ENCODE measurements at regions not wholly inside any gene's neighbourhood (a gene's known extent, or its start where the extent isn't known, plus 50 kb on each side); places are given as distances from the start of the nearest gene placed in this dataset.

DNA sequence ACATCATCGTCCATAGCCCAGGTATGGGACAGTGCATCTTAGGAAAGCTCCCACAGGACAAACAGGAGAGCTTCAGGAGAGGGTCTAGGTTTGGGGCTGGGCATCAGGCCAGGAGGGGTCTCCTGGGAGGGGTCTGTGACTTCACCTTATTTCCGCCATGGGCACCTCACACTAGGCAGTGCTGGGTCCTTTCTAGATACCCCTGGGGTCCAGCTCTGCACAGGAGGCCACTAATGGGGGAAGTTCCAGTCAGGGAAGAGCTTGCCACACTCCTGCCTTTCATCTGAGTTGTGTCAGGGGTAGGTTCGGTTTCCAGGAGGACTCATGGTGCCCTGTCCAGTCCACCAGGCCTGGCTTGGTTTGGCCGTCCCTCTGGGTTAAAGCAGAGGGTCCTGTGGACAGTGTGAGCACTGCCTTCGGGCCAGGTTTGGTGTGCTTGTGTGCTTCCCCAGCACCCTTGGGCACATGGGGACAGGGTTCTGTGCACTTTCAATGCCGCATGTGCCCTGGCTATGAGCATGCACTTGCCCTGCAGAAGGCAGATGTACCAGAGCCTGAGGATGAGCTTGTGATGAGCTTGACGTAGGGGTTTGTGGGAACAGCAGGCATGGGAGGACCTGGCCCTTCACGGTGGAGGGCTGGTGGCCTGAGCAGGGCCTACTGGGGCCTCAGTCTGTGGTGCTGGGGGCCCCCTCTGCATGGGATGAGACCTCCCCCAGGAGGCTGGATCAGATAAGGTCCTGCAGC is 377.7 kb upstream of the NUPR2 start:
- peaks cover 2% of the 10 kb centered on the region; the same call in 1 of the 2 replicates for H3K27me3 Mint-ChIP-seq (ENCODE audit: low read depth)
- H3K36me3 Mint-ChIP-seq = peaks cover 58% of the 10 kb centered on the region
- POLR2A ChIA-PET = no interaction called here
- no peak overlapping the region for H3K4me3 Mint-ChIP-seq
- ATAC-seq (no peak), DNase-seq (ENCODE audit: low spot score) (no peak)
- TF ChIP-seq, protein P1, sequence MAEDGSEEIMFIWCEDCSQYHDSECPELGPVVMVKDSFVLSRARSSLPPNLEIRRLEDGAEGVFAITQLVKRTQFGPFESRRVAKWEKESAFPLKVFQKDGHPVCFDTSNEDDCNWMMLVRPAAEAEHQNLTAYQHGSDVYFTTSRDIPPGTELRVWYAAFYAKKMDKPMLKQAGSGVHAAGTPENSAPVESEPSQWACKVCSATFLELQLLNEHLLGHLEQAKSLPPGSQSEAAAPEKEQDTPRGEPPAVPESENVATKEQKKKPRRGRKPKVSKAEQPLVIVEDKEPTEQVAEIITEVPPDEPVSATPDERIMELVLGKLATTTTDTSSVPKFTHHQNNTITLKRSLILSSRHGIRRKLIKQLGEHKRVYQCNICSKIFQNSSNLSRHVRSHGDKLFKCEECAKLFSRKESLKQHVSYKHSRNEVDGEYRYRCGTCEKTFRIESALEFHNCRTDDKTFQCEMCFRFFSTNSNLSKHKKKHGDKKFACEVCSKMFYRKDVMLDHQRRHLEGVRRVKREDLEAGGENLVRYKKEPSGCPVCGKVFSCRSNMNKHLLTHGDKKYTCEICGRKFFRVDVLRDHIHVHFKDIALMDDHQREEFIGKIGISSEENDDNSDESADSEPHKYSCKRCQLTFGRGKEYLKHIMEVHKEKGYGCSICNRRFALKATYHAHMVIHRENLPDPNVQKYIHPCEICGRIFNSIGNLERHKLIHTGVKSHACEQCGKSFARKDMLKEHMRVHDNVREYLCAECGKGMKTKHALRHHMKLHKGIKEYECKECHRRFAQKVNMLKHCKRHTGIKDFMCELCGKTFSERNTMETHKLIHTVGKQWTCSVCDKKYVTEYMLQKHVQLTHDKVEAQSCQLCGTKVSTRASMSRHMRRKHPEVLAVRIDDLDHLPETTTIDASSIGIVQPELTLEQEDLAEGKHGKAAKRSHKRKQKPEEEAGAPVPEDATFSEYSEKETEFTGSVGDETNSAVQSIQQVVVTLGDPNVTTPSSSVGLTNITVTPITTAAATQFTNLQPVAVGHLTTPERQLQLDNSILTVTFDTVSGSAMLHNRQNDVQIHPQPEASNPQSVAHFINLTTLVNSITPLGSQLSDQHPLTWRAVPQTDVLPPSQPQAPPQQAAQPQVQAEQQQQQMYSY (CRISPR knock-in tag; IDR thresholded peaks at IDR 0.05) = no peak
- TF ChIP-seq NFYB (CRISPR knock-in tag; conservative IDR thresholded peaks at IDR 0.05; ENCODE audit: low read depth) (no peak), JUN (CRISPR knock-in tag; IDR thresholded peaks at IDR 0.05) (no peak), ZBTB21 (CRISPR knock-in tag; IDR thresholded peaks at IDR 0.05; ENCODE audit: borderline replicate concordance) (no peak), ZNF232 (CRISPR knock-in tag; IDR thresholded peaks at IDR 0.05) (no peak), FOXK1 (CRISPR knock-in tag; IDR thresholded peaks at IDR 0.05) (no peak), ATF1 (CRISPR knock-in tag; IDR thresholded peaks at IDR 0.05) (no peak), ZNF219 (CRISPR knock-in tag; IDR thresholded peaks at IDR 0.05; ENCODE audit: borderline replicate concordance) (no peak), CBFB (CRISPR knock-in tag; IDR thresholded peaks at IDR 0.05; ENCODE audit: low read depth) (no peak), TEAD4 (CRISPR knock-in tag; IDR thresholded peaks at IDR 0.05) (no peak)
- TF ChIP-seq, protein P2, sequence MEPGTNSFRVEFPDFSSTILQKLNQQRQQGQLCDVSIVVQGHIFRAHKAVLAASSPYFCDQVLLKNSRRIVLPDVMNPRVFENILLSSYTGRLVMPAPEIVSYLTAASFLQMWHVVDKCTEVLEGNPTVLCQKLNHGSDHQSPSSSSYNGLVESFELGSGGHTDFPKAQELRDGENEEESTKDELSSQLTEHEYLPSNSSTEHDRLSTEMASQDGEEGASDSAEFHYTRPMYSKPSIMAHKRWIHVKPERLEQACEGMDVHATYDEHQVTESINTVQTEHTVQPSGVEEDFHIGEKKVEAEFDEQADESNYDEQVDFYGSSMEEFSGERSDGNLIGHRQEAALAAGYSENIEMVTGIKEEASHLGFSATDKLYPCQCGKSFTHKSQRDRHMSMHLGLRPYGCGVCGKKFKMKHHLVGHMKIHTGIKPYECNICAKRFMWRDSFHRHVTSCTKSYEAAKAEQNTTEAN (CRISPR knock-in tag; IDR thresholded peaks at IDR 0.05) = no peak
- TF ChIP-seq, protein P3, sequence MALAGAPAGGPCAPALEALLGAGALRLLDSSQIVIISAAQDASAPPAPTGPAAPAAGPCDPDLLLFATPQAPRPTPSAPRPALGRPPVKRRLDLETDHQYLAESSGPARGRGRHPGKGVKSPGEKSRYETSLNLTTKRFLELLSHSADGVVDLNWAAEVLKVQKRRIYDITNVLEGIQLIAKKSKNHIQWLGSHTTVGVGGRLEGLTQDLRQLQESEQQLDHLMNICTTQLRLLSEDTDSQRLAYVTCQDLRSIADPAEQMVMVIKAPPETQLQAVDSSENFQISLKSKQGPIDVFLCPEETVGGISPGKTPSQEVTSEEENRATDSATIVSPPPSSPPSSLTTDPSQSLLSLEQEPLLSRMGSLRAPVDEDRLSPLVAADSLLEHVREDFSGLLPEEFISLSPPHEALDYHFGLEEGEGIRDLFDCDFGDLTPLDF (CRISPR knock-in tag; IDR thresholded peaks at IDR 0.05) = no peak
- no peaks in the 10 kb centered on the region for H3K4me1 Mint-ChIP-seq
- peaks cover 42% of the 10 kb centered on the region for H3K9me3 Mint-ChIP-seq
- CTCF ChIA-PET = no interaction called here
- no peak overlapping the region for H3K27ac Mint-ChIP-seq

DNA sequence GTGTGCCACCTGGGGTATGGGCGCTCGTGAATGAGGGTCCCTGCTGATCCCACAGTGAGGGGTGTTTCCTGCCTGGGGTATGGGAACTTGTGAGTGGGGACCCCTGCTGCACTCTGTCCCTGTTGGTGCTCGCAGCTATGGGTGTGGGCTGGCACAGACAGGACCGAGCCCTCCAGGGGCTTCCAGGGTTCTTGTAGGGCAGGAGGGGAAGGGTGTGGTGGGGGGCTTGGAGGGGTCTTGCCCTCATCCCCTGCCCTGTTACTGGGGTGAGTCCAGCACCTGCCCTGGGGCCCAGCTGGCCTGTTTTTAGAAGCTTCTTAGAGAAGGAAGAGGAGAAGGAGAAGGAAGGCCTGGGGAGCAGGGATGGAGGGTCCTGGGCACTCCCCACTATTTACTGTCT is 377.0 kb upstream of the NUPR2 start:
- ChIA-PET CTCF (no interaction called here), POLR2A (no interaction called here)
- peaks cover 3% of the 10 kb centered on the region; the same call in 1 of the 2 replicates for H3K27me3 Mint-ChIP-seq (ENCODE audit: low read depth)
- no peak for DNase-seq (ENCODE audit: low spot score)
- H3K9me3 Mint-ChIP-seq = peaks cover 44% of the 10 kb centered on the region
- TF ChIP-seq, protein P4, sequence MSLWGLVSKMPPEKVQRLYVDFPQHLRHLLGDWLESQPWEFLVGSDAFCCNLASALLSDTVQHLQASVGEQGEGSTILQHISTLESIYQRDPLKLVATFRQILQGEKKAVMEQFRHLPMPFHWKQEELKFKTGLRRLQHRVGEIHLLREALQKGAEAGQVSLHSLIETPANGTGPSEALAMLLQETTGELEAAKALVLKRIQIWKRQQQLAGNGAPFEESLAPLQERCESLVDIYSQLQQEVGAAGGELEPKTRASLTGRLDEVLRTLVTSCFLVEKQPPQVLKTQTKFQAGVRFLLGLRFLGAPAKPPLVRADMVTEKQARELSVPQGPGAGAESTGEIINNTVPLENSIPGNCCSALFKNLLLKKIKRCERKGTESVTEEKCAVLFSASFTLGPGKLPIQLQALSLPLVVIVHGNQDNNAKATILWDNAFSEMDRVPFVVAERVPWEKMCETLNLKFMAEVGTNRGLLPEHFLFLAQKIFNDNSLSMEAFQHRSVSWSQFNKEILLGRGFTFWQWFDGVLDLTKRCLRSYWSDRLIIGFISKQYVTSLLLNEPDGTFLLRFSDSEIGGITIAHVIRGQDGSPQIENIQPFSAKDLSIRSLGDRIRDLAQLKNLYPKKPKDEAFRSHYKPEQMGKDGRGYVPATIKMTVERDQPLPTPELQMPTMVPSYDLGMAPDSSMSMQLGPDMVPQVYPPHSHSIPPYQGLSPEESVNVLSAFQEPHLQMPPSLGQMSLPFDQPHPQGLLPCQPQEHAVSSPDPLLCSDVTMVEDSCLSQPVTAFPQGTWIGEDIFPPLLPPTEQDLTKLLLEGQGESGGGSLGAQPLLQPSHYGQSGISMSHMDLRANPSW (CRISPR knock-in tag; conservative IDR thresholded peaks at IDR 0.05; ENCODE audit: low read depth) = no peak
- TF ChIP-seq FOXK1 (CRISPR knock-in tag; IDR thresholded peaks at IDR 0.05) (no peak), ZNF121 (CRISPR knock-in tag; IDR thresholded peaks at IDR 0.05) (no peak), ELF4 (CRISPR knock-in tag; IDR thresholded peaks at IDR 0.05; ENCODE audit: low read depth) (no peak), EMX1 (CRISPR knock-in tag; IDR thresholded peaks at IDR 0.05) (no peak), SP1 (CRISPR knock-in tag; conservative IDR thresholded peaks at IDR 0.05) (no peak), CBFB (CRISPR knock-in tag; IDR thresholded peaks at IDR 0.05; ENCODE audit: low read depth) (no peak)
- TF ChIP-seq, protein P5, sequence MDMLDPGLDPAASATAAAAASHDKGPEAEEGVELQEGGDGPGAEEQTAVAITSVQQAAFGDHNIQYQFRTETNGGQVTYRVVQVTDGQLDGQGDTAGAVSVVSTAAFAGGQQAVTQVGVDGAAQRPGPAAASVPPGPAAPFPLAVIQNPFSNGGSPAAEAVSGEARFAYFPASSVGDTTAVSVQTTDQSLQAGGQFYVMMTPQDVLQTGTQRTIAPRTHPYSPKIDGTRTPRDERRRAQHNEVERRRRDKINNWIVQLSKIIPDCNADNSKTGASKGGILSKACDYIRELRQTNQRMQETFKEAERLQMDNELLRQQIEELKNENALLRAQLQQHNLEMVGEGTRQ (CRISPR knock-in tag; IDR thresholded peaks at IDR 0.05) = no peak
- TF ChIP-seq, protein P6, sequence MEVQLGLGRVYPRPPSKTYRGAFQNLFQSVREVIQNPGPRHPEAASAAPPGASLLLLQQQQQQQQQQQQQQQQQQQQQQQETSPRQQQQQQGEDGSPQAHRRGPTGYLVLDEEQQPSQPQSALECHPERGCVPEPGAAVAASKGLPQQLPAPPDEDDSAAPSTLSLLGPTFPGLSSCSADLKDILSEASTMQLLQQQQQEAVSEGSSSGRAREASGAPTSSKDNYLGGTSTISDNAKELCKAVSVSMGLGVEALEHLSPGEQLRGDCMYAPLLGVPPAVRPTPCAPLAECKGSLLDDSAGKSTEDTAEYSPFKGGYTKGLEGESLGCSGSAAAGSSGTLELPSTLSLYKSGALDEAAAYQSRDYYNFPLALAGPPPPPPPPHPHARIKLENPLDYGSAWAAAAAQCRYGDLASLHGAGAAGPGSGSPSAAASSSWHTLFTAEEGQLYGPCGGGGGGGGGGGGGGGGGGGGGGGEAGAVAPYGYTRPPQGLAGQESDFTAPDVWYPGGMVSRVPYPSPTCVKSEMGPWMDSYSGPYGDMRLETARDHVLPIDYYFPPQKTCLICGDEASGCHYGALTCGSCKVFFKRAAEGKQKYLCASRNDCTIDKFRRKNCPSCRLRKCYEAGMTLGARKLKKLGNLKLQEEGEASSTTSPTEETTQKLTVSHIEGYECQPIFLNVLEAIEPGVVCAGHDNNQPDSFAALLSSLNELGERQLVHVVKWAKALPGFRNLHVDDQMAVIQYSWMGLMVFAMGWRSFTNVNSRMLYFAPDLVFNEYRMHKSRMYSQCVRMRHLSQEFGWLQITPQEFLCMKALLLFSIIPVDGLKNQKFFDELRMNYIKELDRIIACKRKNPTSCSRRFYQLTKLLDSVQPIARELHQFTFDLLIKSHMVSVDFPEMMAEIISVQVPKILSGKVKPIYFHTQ (CRISPR knock-in tag; IDR thresholded peaks at IDR 0.05) = no peak
- ATAC-seq = no peak
- H3K4me3 Mint-ChIP-seq = no peak overlapping the region
- peaks cover 59% of the 10 kb centered on the region for H3K36me3 Mint-ChIP-seq
- H3K4me1 Mint-ChIP-seq = no peaks in the 10 kb centered on the region
- no peak overlapping the region for H3K27ac Mint-ChIP-seq

All from WTC11 (cell line).